C4-2B (cell line): ENCODE measurements at regions not wholly inside any gene's neighbourhood (a gene's known extent, or its start where the extent isn't known, plus 50 kb on each side); places are given as distances from the start of the nearest gene placed in this dataset.

Experiments
- ZFX ChIP-seq: fragments of 450-650 bp; IDR thresholded peaks from 2 replicates; pipeline ENCODE4 v1.6.1; 2017
- TF ChIP-seq, protein P1 (sequence below): fragments of 450-650 bp; conservative IDR thresholded peaks from 2 replicates; pipeline ENCODE4 v1.5.1; 2017; ENCODE audit warnings: mild to moderate bottlenecking

- TF ChIP-seq, protein P1, sequence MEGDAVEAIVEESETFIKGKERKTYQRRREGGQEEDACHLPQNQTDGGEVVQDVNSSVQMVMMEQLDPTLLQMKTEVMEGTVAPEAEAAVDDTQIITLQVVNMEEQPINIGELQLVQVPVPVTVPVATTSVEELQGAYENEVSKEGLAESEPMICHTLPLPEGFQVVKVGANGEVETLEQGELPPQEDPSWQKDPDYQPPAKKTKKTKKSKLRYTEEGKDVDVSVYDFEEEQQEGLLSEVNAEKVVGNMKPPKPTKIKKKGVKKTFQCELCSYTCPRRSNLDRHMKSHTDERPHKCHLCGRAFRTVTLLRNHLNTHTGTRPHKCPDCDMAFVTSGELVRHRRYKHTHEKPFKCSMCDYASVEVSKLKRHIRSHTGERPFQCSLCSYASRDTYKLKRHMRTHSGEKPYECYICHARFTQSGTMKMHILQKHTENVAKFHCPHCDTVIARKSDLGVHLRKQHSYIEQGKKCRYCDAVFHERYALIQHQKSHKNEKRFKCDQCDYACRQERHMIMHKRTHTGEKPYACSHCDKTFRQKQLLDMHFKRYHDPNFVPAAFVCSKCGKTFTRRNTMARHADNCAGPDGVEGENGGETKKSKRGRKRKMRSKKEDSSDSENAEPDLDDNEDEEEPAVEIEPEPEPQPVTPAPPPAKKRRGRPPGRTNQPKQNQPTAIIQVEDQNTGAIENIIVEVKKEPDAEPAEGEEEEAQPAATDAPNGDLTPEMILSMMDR: no peak
- no peak for TF ChIP-seq ZFX
These were observed 818.6 kb downstream of the FAM181B start for GRCh38 chr11:81915045-81915444.
